ENCODE measurements at regions not wholly inside any gene's neighbourhood (a gene's known extent, or its start where the extent isn't known, plus 50 kb on each side); places are given as distances from the start of the nearest gene placed in this dataset.

GRCh38 chr7:15985587-15986384, 299.3 kb upstream of the MEOX2 start:
- DNase-seq, result no peak

GRCh38 chr7:15977663-15978062, 291.2 kb upstream of the MEOX2 start:
- DNase-seq, result no peak

GRCh38 chr7:15972862-15973275, 286.4 kb upstream of the MEOX2 start:
- DNase-seq, result peak in 1 of 2 experiments; percentile 24

GRCh38 chr7:15967551-15967950, 281.1 kb upstream of the MEOX2 start:
- DNase-seq, result no peak

GRCh38 chr7:15967121-15967520, 280.6 kb upstream of the MEOX2 start:
- no peak for DNase-seq

- DNase-seq, result no peak
Observed at GRCh38 chr7:15963206-15963605, 276.7 kb upstream of the MEOX2 start.

- DNase-seq, result no peak
Observed at GRCh38 chr7:15954671-15955354, 268.3 kb upstream of the MEOX2 start.

GRCh38 chr7:15950299-15950698, 263.8 kb upstream of the MEOX2 start:
- no peak for DNase-seq

GRCh38 chr7:15947754-15948153, 261.3 kb upstream of the MEOX2 start:
- no peak for DNase-seq

GRCh38 chr7:15938115-15938514, 251.6 kb upstream of the MEOX2 start:
- DNase-seq, result no peak

- no peak for DNase-seq
Observed at GRCh38 chr7:15937571-15937970, 251.1 kb upstream of the MEOX2 start.

- DNase-seq, result no peak
Observed at GRCh38 chr7:15936991-15937390, 250.5 kb upstream of the MEOX2 start.

- no peak for DNase-seq
Observed at GRCh38 chr7:15932318-15932717, 245.8 kb upstream of the MEOX2 start.

- DNase-seq, result no peak
Observed at GRCh38 chr7:15929411-15929810, 242.9 kb upstream of the MEOX2 start.

GRCh38 chr7:15925608-15926007, 239.1 kb upstream of the MEOX2 start:
- no peak for DNase-seq

GRCh38 chr7:15924910-15925309, 238.4 kb upstream of the MEOX2 start:
- DNase-seq, result no peak

GRCh38 chr7:15922002-15922401, 235.5 kb upstream of the MEOX2 start:
- no peak for DNase-seq

- no peak for DNase-seq
Observed at GRCh38 chr7:15921576-15921975, 235.1 kb upstream of the MEOX2 start.

GRCh38 chr7:15920953-15921352, 234.5 kb upstream of the MEOX2 start:
- no peak for DNase-seq

- no peak for DNase-seq
Observed at GRCh38 chr7:15916681-15917380, 230.3 kb upstream of the MEOX2 start.

GRCh38 chr7:15915686-15916293, 229.3 kb upstream of the MEOX2 start:
- DNase-seq, result no peak

- DNase-seq, result no peak
Observed at GRCh38 chr7:15914611-15915010, 228.1 kb upstream of the MEOX2 start.

- no peak for DNase-seq
Observed at GRCh38 chr7:15906436-15906835, 220.0 kb upstream of the MEOX2 start.

All from NCI-H446 (cell line).